ENCODE measurements at regions not wholly inside any gene's neighbourhood (a gene's known extent, or its start where the extent isn't known, plus 50 kb on each side); places are given as distances from the start of the nearest gene placed in this dataset.

- Histone ChIP-seq H3K36me3 (ENCODE audit: control insufficient read depth, insufficient read depth, low read length) (no peaks in the 10 kb centered on the region), H2AFZ (ENCODE audit: low read length) (no peak overlapping the region), H3K4me2 (ENCODE audit: extremely low read depth, insufficient read depth, low read length) (no peak overlapping the region), H3K27ac (ENCODE audit: insufficient read depth, low read length) (no peak overlapping the region), H3K9ac (ENCODE audit: insufficient read depth, low read length) (no peak overlapping the region), H4K20me1 (ENCODE audit: control insufficient read depth, extremely low read depth, insufficient read depth, low read length) (no peaks in the 10 kb centered on the region), H3K27me3 (ENCODE audit: control insufficient read depth, insufficient read depth, low read length) (no peaks in the 10 kb centered on the region), H3K4me1 (ENCODE audit: control insufficient read depth, extremely low read depth, insufficient read depth, low read length) (no peaks in the 10 kb centered on the region), H3K79me2 (ENCODE audit: control insufficient read depth, insufficient read depth, low read length) (no peaks in the 10 kb centered on the region), H3K4me3 (replicated peaks in 1 of 4; ENCODE audit: control extremely low read depth in 1 of 4, insufficient read depth in 1 of 4, low read depth in 3 of 4, low read length in 4 of 4) (no peak overlapping the region), H3K9me3 (ENCODE audit: control insufficient read depth, insufficient read depth, low read depth, low read length) (no peaks in the 10 kb centered on the region)
- no peak for TF ChIP-seq EZH2 (IDR thresholded peaks at IDR 0.05; ENCODE audit: low read length, missing control alignments)
- TF ChIP-seq, protein P1, sequence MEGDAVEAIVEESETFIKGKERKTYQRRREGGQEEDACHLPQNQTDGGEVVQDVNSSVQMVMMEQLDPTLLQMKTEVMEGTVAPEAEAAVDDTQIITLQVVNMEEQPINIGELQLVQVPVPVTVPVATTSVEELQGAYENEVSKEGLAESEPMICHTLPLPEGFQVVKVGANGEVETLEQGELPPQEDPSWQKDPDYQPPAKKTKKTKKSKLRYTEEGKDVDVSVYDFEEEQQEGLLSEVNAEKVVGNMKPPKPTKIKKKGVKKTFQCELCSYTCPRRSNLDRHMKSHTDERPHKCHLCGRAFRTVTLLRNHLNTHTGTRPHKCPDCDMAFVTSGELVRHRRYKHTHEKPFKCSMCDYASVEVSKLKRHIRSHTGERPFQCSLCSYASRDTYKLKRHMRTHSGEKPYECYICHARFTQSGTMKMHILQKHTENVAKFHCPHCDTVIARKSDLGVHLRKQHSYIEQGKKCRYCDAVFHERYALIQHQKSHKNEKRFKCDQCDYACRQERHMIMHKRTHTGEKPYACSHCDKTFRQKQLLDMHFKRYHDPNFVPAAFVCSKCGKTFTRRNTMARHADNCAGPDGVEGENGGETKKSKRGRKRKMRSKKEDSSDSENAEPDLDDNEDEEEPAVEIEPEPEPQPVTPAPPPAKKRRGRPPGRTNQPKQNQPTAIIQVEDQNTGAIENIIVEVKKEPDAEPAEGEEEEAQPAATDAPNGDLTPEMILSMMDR (conservative IDR thresholded peaks at IDR 0.05 in 1 of 2, IDR thresholded peaks at IDR 0.05 in 1 of 2; ENCODE audit: low read depth in 1 of 2, low read length in 2 of 2) = no peak
- no peak for DNase-seq (ENCODE audit: low read depth in 2 of 2)
Measured at GRCh38 chr4:126369076-126369475, 1054.3 kb downstream of the FAT4 start.

DNA sequence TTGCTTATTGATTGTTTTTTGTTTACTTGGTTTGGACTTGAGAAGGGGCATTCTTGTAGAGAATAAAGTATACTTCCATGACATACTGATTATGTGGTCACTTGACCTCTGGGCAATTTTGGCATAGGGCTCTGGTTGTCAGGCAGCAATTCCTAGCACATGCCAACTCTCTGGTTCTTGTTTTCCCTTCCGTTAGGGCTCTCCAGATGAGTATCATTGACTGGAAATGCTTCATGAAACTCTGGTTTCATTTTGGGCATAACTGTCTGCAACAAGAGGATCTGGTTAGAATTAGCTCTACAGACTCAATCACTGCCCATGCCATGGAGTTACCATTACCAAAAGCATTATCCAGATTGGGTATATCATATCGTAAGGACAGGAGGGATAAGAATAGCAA, 1057.9 kb downstream of the FAT4 start:
- H3K27ac ChIP-seq (ENCODE audit: insufficient read depth, low read length) = no peak overlapping the region
- no peaks in the 10 kb centered on the region for H4K20me1 ChIP-seq (ENCODE audit: control insufficient read depth, extremely low read depth, insufficient read depth, low read length)
- DNase-seq (ENCODE audit: low read depth in 2 of 2) = no peak
- H3K9me3 ChIP-seq (ENCODE audit: control insufficient read depth, insufficient read depth, low read depth, low read length) = no peaks in the 10 kb centered on the region
- H3K9ac ChIP-seq (ENCODE audit: insufficient read depth, low read length) = no peak overlapping the region
- H3K4me2 ChIP-seq (ENCODE audit: extremely low read depth, insufficient read depth, low read length) = no peak overlapping the region
- no peak overlapping the region for H2AFZ ChIP-seq (ENCODE audit: low read length)
- TF ChIP-seq EZH2 (IDR thresholded peaks at IDR 0.05; ENCODE audit: low read length, missing control alignments) = no peak
- TF ChIP-seq, protein P1 (conservative IDR thresholded peaks at IDR 0.05 in 1 of 2, IDR thresholded peaks at IDR 0.05 in 1 of 2; ENCODE audit: low read depth in 1 of 2, low read length in 2 of 2) = no peak
- no peaks in the 10 kb centered on the region for H3K36me3 ChIP-seq (ENCODE audit: control insufficient read depth, insufficient read depth, low read length)
- no peaks in the 10 kb centered on the region for H3K27me3 ChIP-seq (ENCODE audit: control insufficient read depth, insufficient read depth, low read length)
- no peaks in the 10 kb centered on the region for H3K79me2 ChIP-seq (ENCODE audit: control insufficient read depth, insufficient read depth, low read length)
- no peak overlapping the region for H3K4me3 ChIP-seq (replicated peaks in 1 of 4; ENCODE audit: control extremely low read depth in 1 of 4, insufficient read depth in 1 of 4, low read depth in 3 of 4, low read length in 4 of 4)
- H3K4me1 ChIP-seq (ENCODE audit: control insufficient read depth, extremely low read depth, insufficient read depth, low read length) = no peaks in the 10 kb centered on the region

DNA sequence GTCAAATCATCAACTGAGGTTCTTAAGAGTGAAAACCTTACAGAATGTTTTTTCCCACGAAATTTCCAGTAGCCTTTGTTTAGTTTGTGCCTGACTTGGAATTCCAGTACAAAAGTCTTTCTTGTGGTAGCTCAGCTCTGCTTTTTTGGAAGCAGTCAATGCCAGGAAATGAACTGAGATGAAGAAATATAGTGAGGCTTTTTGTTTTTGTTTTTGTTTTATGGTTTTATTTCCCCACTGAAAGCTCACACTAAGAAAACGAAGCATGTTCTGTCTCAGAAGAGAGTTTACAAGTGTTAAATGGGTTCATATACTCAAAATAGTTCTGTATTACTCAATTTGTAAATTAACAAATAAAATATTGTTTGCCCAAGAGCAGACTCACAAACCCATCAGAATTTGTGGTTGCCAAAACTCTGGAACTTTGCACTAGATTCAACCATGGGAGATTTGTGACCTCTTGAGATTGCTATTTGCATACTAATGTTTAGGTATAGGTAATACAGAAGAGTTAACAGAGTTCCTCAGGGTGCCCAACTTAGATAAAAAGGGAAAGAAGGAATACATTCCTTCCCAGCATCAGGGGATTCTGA, 1060.8 kb downstream of the FAT4 start:
- H4K20me1 ChIP-seq (ENCODE audit: control insufficient read depth, extremely low read depth, insufficient read depth, low read length) = no peaks in the 10 kb centered on the region
- TF ChIP-seq, protein P1 (conservative IDR thresholded peaks at IDR 0.05 in 1 of 2, IDR thresholded peaks at IDR 0.05 in 1 of 2; ENCODE audit: low read depth in 1 of 2, low read length in 2 of 2) = no peak
- TF ChIP-seq EZH2 (IDR thresholded peaks at IDR 0.05; ENCODE audit: low read length, missing control alignments) = no peak
- no peaks in the 10 kb centered on the region for H3K4me1 ChIP-seq (ENCODE audit: control insufficient read depth, extremely low read depth, insufficient read depth, low read length)
- H3K9me3 ChIP-seq (ENCODE audit: control insufficient read depth, insufficient read depth, low read depth, low read length) = no peaks in the 10 kb centered on the region
- DNase-seq (ENCODE audit: low read depth in 2 of 2) = peak; percentile 12 to 26
- no peaks in the 10 kb centered on the region for H3K36me3 ChIP-seq (ENCODE audit: control insufficient read depth, insufficient read depth, low read length)
- H2AFZ ChIP-seq (ENCODE audit: low read length) = no peak overlapping the region
- no peak overlapping the region for H3K4me3 ChIP-seq (replicated peaks in 1 of 4; ENCODE audit: control extremely low read depth in 1 of 4, insufficient read depth in 1 of 4, low read depth in 3 of 4, low read length in 4 of 4)
- no peak overlapping the region for H3K9ac ChIP-seq (ENCODE audit: insufficient read depth, low read length)
- H3K27ac ChIP-seq (ENCODE audit: insufficient read depth, low read length) = no peak overlapping the region
- H3K4me2 ChIP-seq (ENCODE audit: extremely low read depth, insufficient read depth, low read length) = no peak overlapping the region
- no peaks in the 10 kb centered on the region for H3K79me2 ChIP-seq (ENCODE audit: control insufficient read depth, insufficient read depth, low read length)
- no peaks in the 10 kb centered on the region for H3K27me3 ChIP-seq (ENCODE audit: control insufficient read depth, insufficient read depth, low read length)

Measured in fibroblast of lung (primary cell).